Daoy (cell line): ENCODE measurements at regions not wholly inside any gene's neighbourhood (a gene's known extent, or its start where the extent isn't known, plus 50 kb on each side); places are given as distances from the start of the nearest gene placed in this dataset.
A peak's percentile ranks its signal among the peaks of the same experiment; 100 is the strongest.

Experiments used
- DNase-seq: peaks from one replicate; pipeline ENCODE4 v3.0.0-alpha.2; 2015; ENCODE audit warnings: low read depth

DNA sequence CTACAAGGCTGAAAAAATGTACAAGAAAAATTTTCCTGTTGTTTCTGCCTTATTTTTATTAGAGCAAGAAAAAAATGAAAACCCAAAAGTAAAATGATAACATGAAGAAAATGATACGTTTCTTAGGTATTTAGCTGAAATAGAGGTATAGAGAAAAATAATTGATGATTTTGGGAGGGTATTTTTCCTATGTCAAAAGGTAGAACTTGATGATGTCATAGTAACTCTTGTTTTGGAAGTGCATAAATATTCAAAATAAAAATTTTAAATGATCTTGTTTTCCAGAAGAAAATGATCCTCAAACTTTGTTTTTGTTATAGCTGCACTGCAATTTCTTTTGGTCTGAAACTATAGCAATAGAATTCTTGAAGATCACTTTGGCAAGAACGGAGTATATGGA is 608.8 kb upstream of the BOD1L1 start:
- DNase-seq, result no peak

DNA sequence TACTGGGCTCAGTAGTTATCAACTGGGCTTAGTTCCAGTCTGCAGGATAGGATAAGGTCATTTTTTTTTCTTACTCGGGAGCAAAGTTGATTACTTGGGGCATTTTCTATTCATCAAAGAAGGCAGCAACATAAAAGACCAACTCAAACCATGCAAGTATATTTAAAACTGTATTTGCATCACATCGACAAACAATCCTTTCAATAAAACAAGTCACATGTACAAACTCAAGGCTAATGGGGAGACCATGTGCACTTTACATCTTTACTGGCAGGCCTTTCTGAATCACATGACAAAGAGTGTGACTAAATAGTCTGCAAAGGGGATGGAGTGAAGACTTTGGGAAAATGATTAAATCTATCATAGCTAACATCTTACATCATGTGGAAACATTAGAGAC is 610.4 kb upstream of the BOD1L1 start:
- no peak for DNase-seq

DNA sequence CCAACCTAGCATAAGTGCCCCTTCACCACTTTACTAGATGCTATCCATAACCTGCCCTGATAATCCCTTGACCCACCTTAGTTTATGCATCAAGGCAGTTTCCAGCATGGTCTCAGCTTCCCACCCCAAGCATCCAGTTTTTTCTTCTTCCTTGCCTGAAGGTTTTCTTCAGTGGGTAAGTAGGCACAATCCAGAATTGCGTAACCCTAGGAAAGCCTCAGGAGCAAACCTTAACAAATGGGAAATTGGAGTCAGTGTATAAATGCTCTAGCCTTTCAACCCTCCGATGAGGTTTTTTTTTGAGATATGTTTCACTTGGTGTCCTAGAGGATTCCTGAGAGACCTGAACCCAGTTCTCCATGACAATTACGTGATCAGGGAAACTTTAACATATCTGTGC is 614.0 kb upstream of the BOD1L1 start:
- no peak for DNase-seq

DNA sequence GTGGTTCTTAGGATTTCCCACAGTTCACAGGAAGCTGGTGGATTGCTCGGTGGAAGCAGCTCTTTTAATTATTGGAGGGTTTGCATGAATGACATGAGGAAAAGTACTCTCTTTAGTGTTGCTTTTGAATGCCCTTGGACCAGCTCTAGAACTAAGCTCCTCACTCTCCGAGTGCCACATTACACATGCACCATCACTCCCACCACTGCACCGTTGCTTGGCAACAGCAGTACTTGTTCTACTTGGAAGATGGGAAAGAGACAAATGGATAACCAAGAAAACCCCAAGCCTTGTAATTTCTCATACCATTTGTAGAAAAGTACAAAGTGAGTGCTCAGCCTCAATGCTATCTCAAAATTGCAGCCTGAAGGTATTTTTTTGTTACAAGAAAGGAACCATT is 620.2 kb upstream of the BOD1L1 start:
- no peak for DNase-seq

DNA sequence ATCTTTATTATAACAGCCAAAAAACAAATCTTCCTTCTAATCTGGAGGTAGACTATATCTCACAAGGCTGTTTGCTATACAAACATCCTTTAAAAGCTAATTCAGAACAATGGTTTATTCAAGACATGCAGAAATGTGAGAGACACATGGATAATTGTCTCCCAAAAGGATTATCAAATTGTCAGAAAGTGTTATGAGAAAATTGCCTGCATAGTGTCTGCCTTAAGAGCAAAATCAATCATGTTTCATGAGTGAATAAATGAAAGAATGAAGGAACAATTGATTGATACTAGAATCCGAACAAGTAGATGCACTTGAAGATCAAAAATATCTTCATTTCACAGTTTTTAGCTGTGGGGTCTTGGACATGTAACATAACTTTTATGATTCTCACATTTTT is 621.7 kb upstream of the BOD1L1 start:
- no peak for DNase-seq

DNA sequence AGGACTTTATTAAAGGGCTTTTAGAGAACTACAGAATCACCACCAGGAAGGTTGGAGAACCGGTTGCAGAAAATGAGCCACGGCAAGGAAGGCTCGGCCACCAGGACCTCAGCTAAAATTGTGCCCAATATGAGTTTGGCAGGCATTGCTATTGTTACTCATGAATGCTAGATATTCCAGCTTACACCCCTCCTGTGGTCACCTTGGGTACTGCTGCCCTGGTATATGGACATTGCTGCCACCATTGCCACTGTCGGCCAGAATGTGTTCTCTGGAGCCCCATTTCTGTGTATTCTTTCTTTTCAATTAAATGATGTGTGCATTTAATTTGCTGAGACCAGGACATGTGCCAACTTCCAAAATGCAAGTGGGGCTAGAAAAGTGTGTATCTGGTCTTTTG is 626.7 kb upstream of the BOD1L1 start:
- peak; percentile 12 for DNase-seq

DNA sequence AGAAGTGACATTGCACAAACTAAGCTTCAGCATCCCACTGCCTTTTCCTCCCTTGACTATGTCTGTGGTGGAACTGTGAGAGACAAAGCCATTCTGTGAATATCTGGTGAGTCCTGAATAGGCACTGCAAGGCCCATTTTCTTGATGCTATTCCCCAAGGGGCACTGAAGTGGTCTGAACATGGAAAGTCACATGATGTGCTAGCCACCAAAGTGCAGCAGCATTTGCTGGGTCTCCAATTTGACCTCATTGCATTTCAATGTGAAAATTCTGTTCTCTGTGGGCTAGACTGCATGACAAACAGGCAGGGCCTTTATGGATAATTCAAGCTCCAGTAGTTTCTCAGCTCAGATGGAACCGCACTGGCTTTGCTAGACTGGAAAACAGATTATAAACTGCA is 627.4 kb upstream of the BOD1L1 start:
- no peak for DNase-seq

DNA sequence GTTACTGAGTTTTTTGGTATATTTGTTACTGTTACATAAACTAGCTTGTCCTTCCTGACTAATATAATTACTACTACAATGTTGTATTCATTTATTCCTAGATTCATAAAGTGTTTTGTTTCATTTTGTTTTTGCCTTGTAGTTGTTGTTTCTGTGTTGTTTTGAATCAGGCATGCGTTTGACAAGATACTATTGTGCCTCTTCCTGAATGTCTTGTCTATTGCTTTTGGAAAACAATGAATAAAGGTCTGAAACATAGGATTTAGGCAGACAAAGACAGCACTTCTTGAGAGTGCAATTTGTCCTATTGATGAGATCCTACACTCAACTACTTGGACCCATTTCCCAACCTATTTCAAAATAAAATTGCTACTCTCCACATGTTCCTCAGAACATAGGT is 630.4 kb upstream of the BOD1L1 start:
- DNase-seq, result no peak

DNA sequence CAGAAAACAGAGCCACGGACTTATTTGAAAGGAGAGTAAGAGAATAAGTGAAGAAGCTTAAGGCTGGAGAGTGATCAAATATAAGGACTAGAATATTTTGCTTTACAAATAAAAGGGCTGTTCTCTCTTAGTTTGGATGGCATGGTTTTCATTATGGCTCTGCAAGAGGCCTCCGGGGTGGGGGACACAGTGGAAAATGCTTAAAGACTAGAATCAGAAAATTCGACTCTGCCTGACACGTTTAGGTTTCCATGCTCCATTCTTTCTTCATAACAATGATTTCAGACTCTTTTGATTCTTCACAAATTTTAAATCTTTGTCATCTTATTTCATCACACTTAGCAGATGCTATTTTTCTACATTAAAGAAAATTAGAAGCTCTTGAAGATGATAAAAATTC is 632.4 kb upstream of the BOD1L1 start:
- no peak for DNase-seq

DNA sequence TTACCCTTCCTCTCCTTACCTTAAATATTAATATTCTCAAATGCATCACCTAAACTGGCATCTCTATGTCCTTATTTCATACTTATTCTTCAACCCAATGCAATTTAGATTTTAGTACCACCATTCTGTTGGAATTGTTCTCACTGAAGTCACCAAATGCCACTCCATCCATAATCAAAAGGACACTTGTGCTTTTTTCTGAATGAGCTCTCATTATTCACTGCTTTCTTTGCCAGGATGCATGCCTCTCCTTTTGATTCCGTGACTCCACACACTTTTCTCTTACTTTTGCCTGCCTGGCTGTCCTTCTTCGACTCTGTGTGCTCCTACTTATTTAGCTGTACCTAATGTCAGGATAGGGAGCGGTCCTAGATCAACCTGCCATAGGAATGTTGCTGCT is 633.1 kb upstream of the BOD1L1 start:
- no peak for DNase-seq

DNA sequence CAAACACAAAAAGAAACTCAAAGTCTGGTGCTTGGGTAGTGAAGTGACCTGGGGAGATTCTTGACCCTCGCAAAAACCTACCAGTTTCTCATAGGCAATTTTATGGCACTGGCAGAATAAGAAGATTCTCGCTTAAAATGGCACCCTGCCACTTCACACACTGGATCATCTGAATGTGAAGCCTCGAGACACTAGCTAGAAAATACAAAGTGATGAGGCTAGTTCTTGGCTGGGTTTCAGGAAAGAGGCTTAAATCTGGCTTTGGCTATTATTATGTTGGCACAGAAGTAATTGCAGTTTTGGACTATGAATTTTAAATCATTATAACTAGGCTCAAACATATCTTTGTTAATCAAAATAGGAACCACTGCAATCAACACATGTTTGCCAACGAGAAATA is 634.7 kb upstream of the BOD1L1 start:
- DNase-seq, result no peak

DNA sequence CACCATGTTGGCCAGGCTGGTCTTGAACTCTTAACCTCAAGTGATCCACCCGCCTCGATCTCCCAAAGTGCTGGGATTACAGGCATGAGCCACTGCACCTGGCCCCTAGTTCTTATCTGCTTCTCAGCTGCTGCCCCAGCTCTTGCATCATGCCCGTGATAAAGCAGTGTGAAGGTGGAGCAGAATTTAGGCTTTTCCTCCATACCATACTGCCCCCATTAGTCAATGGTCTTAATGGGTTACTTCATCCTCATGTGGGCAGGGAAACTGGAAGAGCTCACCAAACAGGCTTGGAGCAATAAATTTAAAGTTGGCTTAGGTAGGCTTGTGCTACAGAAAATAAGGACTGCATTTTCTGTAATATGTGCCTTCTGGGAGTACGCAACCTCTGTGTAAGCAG is 636.9 kb upstream of the BOD1L1 start:
- DNase-seq, result peak; percentile 2

DNA sequence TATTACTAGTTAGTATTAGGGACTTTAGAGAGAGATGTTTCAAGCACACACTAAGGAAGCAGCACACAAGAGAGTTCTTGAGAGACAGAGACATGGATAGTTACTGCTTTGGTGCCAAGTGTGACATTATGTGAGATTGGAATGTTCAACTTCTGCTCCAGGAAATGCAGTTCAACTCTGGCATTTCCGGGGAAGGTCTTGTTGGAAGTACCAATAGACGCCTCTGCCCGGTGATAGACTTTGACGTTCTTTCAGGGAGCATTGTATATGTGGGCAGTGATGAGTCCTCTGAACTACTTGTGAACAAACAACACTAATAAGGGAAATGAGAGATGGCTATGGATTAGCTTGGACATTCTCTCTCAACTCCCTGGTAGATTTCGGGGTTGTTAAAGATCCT is 638.1 kb upstream of the BOD1L1 start:
- no peak for DNase-seq

DNA sequence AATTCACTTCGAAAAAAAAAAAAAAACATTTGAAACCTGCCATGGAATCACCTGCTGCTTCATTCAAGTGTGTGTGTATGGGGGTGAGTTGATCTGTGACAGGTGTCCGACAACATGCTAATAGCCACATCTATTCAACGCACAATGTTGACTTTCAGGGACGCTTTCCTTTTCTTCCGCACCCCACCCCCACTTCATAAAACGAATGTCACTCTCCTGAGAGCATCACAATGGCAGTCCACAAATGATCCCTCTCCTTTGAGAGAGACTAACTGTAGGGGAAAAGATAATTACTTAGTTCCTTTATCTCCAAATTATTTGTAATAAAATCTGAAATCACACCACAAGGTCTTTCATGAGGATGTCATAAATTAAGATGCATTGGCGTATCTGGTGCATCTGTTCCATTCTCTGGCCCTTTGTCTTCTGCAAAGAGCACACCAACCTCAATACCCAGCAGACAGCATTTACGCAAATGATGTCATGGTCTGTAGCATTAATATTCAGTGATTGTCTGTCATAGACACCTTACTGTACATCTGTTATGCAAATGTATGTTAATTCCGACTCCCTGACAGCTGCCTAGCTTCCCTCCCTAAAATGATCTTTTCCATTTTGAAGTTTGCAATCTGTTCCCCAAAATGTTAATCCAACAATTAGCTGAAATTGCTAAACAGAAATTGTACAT is 640.0 kb upstream of the BOD1L1 start:
- DNase-seq, result no peak

DNA sequence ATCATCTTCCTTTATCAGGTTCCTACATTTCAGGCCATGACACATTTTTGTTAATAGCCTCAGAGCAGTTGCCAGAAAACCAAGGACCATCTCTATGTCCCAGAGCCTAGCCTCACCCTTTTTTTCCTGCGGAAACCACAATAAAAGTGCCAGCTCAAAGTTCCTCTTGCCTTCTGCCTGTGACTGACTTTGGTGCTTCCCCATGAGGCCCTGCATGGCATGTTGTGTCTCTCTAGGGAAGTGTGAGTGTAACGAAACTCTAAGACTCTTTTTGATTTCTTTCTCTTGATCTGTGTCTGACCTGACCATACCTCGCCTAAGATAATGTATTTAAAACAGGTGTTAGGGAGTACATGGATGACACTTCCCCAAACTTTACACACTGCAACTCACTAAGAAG is 642.3 kb upstream of the BOD1L1 start:
- DNase-seq, result no peak

DNA sequence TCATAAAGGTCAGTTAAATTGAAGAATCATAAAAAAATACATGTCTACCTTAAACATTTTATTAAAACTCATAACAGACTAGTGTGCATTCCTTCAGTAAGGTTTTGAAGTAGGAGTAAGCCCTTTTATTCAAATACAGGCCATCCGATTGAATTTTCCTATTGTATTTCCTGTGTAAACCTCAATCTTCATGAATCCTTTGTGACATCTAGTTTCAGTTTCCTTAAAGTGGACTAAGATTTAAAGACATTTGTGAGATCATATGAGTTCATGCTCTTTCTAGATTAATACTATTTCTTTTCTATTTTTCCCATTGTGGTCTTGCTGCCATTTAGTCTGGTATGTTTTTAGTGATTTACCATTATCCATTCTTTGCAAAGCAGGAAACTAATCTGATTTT is 644.7 kb upstream of the BOD1L1 start:
- DNase-seq, result no peak

DNA sequence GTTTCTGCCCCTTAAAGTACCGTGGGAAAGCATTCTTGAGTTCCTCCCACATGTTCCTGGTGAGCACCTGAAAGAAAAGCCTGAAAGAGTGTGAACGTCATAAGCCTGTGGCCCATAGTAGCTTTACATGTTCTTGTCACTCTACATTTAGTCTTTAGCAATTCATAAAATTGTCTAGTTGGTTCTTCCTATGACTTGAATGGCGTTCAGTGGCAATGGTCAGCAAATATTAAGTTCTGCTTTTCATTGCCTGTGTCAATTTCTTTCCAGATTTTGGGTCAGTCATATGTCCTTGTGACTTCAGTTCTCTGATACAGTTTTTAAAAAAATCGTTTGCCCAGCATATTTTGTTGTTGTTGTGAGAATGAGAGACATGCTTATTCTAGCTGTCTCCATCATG is 650.0 kb upstream of the BOD1L1 start:
- DNase-seq, result no peak

DNA sequence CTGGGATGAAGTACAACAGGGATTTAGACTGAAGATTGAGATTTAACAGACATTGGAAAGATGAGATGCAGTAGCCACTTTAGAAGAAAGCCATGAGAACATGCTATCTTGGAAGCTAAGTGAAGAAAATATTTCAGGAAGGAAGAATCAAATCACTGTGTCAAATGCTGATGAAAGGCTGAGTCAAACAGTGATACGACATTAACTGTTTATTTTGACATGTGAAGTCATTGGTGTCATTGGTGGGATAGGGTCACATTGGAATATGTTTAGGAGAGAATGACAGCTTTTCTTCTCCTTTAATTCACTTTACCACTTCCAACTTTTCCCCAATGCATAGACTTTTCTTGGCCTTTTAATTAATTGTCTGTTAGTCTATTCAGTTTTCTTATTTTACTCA is 653.0 kb upstream of the BOD1L1 start:
- DNase-seq, result no peak

DNA sequence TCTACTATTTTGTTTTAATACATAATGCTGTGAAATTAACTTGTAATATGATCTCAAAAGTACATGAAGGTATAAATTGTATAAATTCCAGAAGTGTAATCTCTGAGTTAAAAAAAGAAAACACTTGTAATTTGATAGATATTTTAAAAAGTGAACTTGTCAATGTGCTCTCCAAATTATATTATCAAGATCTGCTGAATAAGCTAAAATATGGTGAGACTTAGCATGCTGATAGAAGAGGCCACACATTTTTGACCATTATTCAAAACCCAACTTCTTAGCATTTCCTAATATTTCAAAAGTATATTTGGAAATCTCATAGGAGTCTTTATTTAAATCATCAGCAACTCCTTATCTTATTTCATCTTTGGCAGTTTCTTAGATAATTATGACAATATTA is 657.1 kb upstream of the BOD1L1 start:
- DNase-seq, result no peak

DNA sequence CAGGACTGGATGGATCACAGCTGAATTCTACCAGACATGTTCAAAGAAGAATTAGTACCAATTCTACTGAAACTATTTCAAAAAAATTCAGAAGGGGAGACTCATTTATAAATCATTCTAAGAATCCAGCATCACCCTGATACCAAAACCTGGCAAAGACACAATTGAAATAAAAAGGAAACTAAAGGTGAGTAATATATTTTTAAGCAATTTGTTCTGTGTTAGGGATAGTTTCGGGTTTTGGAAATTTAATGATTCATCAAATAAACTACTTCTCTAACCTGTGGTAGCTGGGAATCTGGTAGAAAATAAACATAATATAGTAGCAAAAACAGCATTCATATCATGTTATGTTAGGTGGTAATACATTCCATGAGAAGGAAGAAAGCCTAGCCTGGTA is 662.2 kb upstream of the BOD1L1 start:
- no peak for DNase-seq

DNA sequence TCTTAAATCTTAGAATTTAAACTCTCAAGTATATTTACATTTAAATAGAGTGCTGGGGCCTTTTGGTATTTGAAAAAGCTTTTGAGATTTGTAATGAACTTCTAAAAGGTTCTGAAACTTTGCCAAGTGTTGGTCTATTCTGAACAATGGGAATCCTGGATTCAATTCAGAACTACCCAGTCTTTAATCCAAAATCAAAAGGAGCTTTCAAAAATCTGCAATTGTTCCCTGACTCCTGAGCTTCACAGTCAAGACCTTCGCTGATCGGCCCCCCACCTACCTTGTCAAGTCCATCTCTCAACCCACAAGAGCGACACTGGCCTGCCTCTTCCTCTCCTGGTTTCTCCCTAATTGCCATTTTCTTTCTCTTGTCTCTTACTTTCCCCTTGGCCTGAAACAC is 666.1 kb upstream of the BOD1L1 start:
- DNase-seq, result no peak

DNA sequence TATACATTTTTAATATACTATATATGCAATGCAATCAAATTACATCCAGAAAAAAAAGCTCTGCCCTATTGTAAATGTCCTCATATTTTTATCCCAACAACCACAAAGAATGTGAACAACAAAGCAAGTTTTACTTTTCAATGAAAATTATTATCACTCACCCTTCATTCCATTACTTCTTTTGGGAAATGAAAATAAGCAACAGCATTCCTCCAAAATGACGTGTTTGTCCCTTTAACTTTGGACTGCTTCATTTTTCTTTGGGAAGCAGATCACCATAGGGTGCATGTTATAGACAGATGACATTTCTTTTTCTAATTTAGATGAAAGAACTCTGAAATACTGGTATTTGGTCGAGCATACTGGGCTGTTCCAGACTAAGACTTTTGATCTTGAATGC is 667.1 kb upstream of the BOD1L1 start:
- DNase-seq, result no peak

DNA sequence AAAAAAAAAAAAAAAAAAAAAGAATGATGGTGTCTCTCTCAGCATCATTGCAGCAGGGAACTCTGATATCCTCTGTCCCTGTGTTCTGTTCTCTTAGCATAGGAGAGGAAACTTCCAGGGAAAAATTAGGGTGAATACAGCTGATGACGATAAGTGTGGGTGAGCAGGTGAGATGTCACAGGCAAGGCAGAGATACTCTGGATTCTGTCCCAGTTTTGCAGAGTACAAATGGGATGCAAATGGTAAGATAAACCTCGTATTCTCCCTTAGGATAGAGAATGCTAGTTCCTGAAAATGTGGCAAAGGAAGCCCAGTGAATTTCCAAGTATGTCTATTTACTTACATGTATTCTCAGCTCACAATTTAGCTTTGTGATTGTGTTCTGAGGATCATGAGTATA is 671.6 kb upstream of the BOD1L1 start:
- DNase-seq, result no peak

DNA sequence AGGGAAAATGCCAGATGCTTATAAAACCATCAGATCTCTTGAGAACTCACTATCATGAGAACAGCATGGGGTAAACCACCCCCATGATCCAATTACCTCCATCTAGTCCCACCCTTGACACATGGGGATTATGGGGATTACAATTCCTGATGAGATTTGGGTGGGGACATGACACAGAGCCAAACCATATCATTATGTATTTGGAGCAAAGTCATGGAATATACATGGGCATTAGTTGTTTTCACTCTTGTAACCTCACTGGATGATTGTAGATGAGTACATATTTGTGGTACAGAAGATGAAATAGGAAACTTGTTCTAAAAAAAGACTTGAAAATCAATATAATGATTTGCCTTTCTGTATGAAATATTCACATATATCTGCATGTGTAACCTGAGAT is 674.5 kb upstream of the BOD1L1 start:
- DNase-seq, result no peak

DNA sequence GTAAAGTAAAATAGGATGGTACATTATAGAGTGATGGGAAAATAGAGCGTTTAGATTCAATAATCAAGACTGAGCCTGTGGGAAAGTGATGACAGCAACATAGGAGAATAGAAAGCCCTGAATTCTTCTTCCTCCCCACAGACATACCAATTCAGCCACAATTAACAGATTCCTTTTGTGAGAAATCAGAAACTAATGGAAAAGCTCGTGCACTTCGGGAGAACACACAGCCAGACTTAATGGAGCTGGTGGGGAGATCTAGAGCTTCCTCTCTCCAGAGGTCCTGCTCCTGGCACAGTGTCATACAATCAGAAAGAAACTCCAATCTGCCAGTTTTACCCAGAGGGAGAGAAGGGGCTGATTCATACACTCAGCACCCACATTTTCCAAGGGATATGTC is 676.3 kb upstream of the BOD1L1 start:
- no peak for DNase-seq
